ENCODE measurements at regions not wholly inside any gene's neighbourhood (a gene's known extent, or its start where the extent isn't known, plus 50 kb on each side); places are given as distances from the start of the nearest gene placed in this dataset.

GRCh38 chr1:228917342-228917741, 182.1 kb downstream of the RHOU start:
- DNase-seq: no peak
- TF ChIP-seq, protein P1, sequence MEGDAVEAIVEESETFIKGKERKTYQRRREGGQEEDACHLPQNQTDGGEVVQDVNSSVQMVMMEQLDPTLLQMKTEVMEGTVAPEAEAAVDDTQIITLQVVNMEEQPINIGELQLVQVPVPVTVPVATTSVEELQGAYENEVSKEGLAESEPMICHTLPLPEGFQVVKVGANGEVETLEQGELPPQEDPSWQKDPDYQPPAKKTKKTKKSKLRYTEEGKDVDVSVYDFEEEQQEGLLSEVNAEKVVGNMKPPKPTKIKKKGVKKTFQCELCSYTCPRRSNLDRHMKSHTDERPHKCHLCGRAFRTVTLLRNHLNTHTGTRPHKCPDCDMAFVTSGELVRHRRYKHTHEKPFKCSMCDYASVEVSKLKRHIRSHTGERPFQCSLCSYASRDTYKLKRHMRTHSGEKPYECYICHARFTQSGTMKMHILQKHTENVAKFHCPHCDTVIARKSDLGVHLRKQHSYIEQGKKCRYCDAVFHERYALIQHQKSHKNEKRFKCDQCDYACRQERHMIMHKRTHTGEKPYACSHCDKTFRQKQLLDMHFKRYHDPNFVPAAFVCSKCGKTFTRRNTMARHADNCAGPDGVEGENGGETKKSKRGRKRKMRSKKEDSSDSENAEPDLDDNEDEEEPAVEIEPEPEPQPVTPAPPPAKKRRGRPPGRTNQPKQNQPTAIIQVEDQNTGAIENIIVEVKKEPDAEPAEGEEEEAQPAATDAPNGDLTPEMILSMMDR (IDR thresholded peaks at IDR 0.05): no peak
- no peaks in the 10 kb centered on the region for H3K4me1 Mint-ChIP-seq
- CTCF ChIA-PET: no interaction called here
- H3K36me3 Mint-ChIP-seq (ENCODE audit: low read depth): no peaks in the 10 kb centered on the region
- no peak overlapping the region for H3K4me3 Mint-ChIP-seq
- intact Hi-C loops (cut with micrococcal nuclease): no loop called here
- POLR2A ChIA-PET: no interaction called here
- no peak overlapping the region for H3K27ac Mint-ChIP-seq
- peaks cover 2% of the 10 kb centered on the region for H3K9me3 Mint-ChIP-seq
- ATAC-seq (ENCODE audit: low read depth): no peak
- no peaks in the 10 kb centered on the region for H3K27me3 Mint-ChIP-seq

DNA sequence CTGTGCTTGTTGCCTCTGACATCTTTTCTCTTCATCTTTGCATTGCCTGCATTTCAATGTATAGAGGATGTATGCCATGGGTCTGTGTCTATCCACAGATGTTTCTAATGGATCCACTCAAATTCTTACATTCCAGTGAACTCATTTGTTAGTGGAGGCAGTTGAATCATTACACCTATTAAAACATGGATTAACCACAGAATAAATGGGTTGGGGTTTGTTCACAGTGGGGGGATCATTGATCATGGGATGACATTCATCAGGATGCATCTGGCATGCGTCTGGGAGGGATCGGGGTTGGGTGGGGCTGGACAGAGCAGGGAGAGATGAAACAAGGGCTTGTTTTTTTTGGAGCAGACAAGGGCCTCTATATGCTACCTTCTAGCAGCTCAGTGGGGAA, 182.5 kb downstream of the RHOU start:
- Mint-ChIP-seq H3K4me3 (no peak overlapping the region), H3K36me3 (ENCODE audit: low read depth) (no peaks in the 10 kb centered on the region), H3K4me1 (no peaks in the 10 kb centered on the region), H3K9me3 (peaks cover 2% of the 10 kb centered on the region), H3K27ac (no peak overlapping the region), H3K27me3 (peaks cover 2% of the 10 kb centered on the region)
- CTCF ChIA-PET: no interaction called here
- intact Hi-C loops (cut with micrococcal nuclease): no loop called here
- TF ChIP-seq, protein P1 (IDR thresholded peaks at IDR 0.05): no peak
- ATAC-seq (ENCODE audit: low read depth) (no peak), DNase-seq (no peak)
- POLR2A ChIA-PET: no interaction called here

DNA sequence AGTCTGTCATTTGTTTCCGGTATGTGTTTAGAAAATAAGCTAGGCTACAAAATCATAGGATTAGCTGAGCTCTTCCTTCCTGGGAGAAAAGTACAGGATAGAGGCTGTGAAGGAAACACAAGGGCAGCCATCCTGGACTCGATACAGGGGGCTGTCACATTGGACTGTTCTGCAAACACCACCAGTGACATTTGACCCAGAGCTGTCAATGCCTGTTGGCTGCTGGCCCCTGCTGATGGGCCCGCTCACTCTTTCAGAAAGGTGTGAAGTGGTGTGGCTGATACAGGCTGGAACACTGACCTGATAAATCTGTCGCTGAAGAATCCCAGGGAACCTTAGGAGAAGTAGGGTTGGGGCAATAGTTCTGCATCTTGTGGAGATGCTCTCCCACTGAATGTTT, 183.1 kb downstream of the RHOU start:
- no peak for ATAC-seq (ENCODE audit: low read depth)
- Mint-ChIP-seq H3K27ac (no peak overlapping the region), H3K27me3 (peaks cover 4% of the 10 kb centered on the region), H3K9me3 (peaks cover 2% of the 10 kb centered on the region), H3K4me3 (no peak overlapping the region), H3K4me1 (no peaks in the 10 kb centered on the region), H3K36me3 (ENCODE audit: low read depth) (no peaks in the 10 kb centered on the region)
- TF ChIP-seq, protein P1 (IDR thresholded peaks at IDR 0.05): no peak
- CTCF ChIA-PET: no interaction called here
- DNase-seq: no peak
- intact Hi-C loops (cut with micrococcal nuclease): no loop called here
- POLR2A ChIA-PET: no interaction called here

DNA sequence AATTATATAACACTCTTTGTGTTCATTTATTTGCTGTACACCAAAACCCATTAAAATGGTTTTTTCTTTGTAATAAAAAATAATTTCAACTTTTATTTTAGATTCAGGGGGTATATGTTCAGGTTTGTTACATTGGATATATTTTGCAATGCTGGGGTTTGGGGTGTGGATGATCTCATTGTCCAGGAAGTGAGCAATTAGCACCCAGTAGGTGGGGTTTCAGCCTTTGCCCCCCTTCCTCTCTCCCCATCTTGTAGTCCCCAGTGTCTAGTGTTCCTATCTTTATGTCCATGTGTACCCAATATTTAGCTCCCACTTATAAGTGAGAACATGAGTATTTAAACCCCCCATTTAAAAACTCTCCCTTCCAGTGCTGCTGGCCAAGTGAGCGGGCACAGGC, 184.6 kb downstream of the RHOU start:
- Mint-ChIP-seq H3K9me3 (peaks cover 2% of the 10 kb centered on the region), H3K27me3 (peaks cover 4% of the 10 kb centered on the region), H3K36me3 (ENCODE audit: low read depth) (no peaks in the 10 kb centered on the region), H3K4me1 (no peaks in the 10 kb centered on the region), H3K27ac (no peak overlapping the region), H3K4me3 (no peak overlapping the region)
- no peak for DNase-seq
- TF ChIP-seq, protein P1 (IDR thresholded peaks at IDR 0.05): no peak
- POLR2A ChIA-PET: no interaction called here
- ATAC-seq (ENCODE audit: low read depth): no peak
- CTCF ChIA-PET: no interaction called here
- intact Hi-C loops (cut with micrococcal nuclease): no loop called here

DNA sequence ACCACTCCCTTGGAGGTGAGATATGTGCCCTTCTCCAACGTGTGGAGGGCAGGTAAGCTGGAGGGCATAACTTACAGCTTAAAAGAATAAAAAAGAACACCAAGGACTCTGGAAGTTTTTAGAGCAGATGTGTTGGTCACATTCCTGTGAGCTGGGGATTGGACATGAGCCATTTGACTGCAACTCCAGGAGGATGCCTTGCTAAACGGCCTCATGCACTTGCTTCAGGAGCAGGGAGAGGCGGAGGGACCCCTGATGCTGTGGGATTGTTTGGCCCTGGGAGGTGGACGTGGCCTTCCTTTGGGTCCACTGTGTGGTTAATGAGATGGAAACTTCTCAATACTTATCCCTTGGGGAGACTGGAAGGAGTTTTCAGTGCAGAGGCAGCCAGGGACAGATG, 185.6 kb downstream of the RHOU start:
- DNase-seq: no peak
- ATAC-seq (ENCODE audit: low read depth): no peak
- Mint-ChIP-seq H3K27ac (no peak overlapping the region), H3K9me3 (peaks cover 2% of the 10 kb centered on the region), H3K36me3 (ENCODE audit: low read depth) (no peaks in the 10 kb centered on the region), H3K4me1 (no peaks in the 10 kb centered on the region), H3K4me3 (no peak overlapping the region), H3K27me3 (peaks cover 4% of the 10 kb centered on the region)
- TF ChIP-seq, protein P1 (IDR thresholded peaks at IDR 0.05): no peak
- intact Hi-C loops (cut with micrococcal nuclease): no loop called here
- ChIA-PET POLR2A (no interaction called here), CTCF (no interaction called here)

Data from activated B cell treated with CpG ODN at 0.5 μM for 24 hours (primary cell).